Neural cell (in vitro differentiated cells): ENCODE measurements at regions not wholly inside any gene's neighbourhood (a gene's known extent, or its start where the extent isn't known, plus 50 kb on each side); places are given as distances from the start of the nearest gene placed in this dataset.

Experiments used
- CTCF ChIP-seq: fragments of 450-650 bp; IDR thresholded peaks from 2 replicates; pipeline ENCODE4 v1.5.1; 2014; ENCODE audit warnings: antibody characterized with exemption, mild to moderate bottlenecking, moderate library complexity; ENCODE audit not compliant: poor library complexity, severe bottlenecking
- POLR2AphosphoS5 ChIP-seq: IDR thresholded peaks from 2 replicates; pipeline ENCODE4 v1.6.1; 2012
- SMC3 ChIP-seq: fragments of 450-650 bp; conservative IDR thresholded peaks from 2 replicates; pipeline ENCODE4 v1.6.1; 2014; ENCODE audit warnings: antibody characterized with exemption, mild to moderate bottlenecking, moderate library complexity; ENCODE audit not compliant: poor library complexity

GRCh38 chr9:103900466-103900865, 193.6 kb upstream of the SMC2 start:
- TF ChIP-seq POLR2AphosphoS5 (no peak), CTCF (no peak), SMC3 (no peak)
